ENCODE measurements at regions not wholly inside any gene's neighbourhood (a gene's known extent, or its start where the extent isn't known, plus 50 kb on each side); places are given as distances from the start of the nearest gene placed in this dataset.

- TF ChIP-seq CTCF (IDR thresholded peaks at IDR 0.05) (no peak), POLR2A (IDR thresholded peaks at IDR 0.05) (no peak), POLR2AphosphoS5 (IDR thresholded peaks at IDR 0.05) (no peak)
Observed at GRCh38 chr13:81051873-81052272, 710.9 kb upstream of the SPRY2 start.

Data from upper lobe of left lung (tissue), 4 donors.